ENCODE measurements at regions not wholly inside any gene's neighbourhood (a gene's known extent, or its start where the extent isn't known, plus 50 kb on each side); places are given as distances from the start of the nearest gene placed in this dataset.

DNA sequence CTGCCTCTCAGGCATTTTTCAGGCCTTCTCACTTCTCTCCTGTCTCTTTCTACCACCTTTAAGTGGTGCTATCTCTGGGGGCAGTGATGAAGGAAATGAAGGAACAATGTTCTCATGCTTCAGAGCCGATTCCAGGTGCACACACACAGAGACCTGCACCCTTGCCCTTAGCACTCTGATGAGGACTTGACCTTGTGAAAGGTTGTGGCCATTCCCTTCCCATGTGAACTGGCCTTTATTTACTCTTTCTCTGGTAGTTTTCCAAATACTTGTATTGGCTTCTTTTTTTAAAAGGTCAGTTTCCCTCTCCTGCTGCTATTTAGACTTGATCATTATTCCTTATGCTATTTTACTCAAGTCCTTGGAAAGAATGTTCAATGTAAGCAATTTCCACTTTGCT, 188.6 kb downstream of the MDFIC start:
- TF ChIP-seq POLR2AphosphoS5 (IDR thresholded peaks at IDR 0.05; ENCODE audit: low read depth, low read length) (no peak), NRF1 (IDR thresholded peaks at IDR 0.05; ENCODE audit: low read depth, low read length) (no peak), POLR2A (IDR thresholded peaks at IDR 0.05; ENCODE audit: control extremely low read depth in 1 of 2, low read depth in 2 of 2, low read length in 2 of 2) (no peak), HDAC6 (IDR thresholded peaks at IDR 0.05; ENCODE audit: low read depth, low read length) (no peak), TBP (IDR thresholded peaks at IDR 0.05; ENCODE audit: low read depth, low read length) (no peak), KDM4A (IDR thresholded peaks at IDR 0.05; ENCODE audit: low read depth, low read length, severe bottlenecking) (no peak), YY1 (IDR thresholded peaks at IDR 0.05; ENCODE audit: low read depth, low read length) (no peak), JUN (IDR thresholded peaks at IDR 0.05; ENCODE audit: low read depth, low read length) (no peak), EP300 (IDR thresholded peaks at IDR 0.05; ENCODE audit: borderline replicate concordance in 1 of 2, low read depth in 2 of 2, low read length in 2 of 2) (no peak)
